ENCODE measurements at regions not wholly inside any gene's neighbourhood (a gene's known extent, or its start where the extent isn't known, plus 50 kb on each side); places are given as distances from the start of the nearest gene placed in this dataset.

GRCh38 chr12:24133384-24133783 lies 183.9 kb upstream of the SOX5 start:
- Histone ChIP-seq H3K36me3 (ENCODE audit: insufficient read depth, low read length) (no peaks in the 10 kb centered on the region), H3K79me2 (ENCODE audit: control insufficient read depth, insufficient read depth, low read length, unreplicated experiment) (no peaks in the 10 kb centered on the region), H3K27ac (ENCODE audit: low read depth, low read length) (no peak overlapping the region), H2AFZ (ENCODE audit: low read length, unreplicated experiment) (no peak overlapping the region), H3K4me1 (ENCODE audit: control insufficient read depth, insufficient read depth, low read length, unreplicated experiment) (no peaks in the 10 kb centered on the region), H3K27me3 (ENCODE audit: insufficient read depth, low read length) (no peaks in the 10 kb centered on the region; the same call in 1 of the 2 replicates), H3K4me3 (ENCODE audit: low read depth, low read length) (no peak overlapping the region)

DNA sequence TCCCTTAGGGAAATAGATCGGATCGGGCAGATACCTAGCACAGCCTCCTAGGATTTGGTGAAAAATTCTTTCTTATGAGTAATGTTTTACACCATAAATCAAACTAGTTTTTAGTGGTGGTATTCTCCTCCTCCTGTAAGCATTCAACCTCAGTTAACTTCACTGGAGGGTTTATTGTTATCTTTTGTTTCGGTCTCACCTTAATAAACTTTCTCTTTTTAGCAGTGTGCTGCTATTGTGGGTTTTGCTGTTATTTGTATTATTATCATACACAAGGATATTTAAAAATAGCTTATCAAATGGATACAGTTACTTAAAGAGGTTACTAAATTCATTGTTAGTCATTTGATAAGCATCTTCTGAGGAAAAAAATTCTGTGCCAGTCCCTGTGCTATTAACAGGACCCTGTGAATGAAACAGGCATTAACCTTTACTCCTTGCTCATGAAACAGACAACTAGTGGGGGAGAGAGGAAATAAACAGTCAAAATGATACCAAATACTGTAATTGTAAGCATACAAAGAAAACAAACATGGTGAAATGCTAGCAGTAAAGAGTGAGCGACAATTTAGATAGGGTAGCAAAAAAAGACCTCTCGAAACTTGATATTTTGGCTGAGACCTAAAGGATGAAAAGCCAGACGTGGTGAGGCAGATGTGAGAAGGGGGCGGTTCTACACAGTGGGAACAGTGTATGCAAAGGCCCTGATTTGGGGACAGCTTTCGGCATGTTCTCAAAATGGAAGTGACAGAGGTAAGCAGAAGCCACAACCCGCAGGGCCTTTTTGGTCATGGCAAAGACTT lies 178.7 kb upstream of the SOX5 start:
- Histone ChIP-seq H2AFZ (ENCODE audit: low read length, unreplicated experiment) (no peak overlapping the region), H3K27me3 (ENCODE audit: insufficient read depth, low read length) (no peaks in the 10 kb centered on the region; the same call in 1 of the 2 replicates), H3K4me1 (ENCODE audit: control insufficient read depth, insufficient read depth, low read length, unreplicated experiment) (no peaks in the 10 kb centered on the region), H3K79me2 (ENCODE audit: control insufficient read depth, insufficient read depth, low read length, unreplicated experiment) (no peaks in the 10 kb centered on the region), H3K27ac (ENCODE audit: low read depth, low read length) (no peak overlapping the region), H3K4me3 (ENCODE audit: low read depth, low read length) (no peak overlapping the region), H3K36me3 (ENCODE audit: insufficient read depth, low read length) (no peaks in the 10 kb centered on the region)

DNA sequence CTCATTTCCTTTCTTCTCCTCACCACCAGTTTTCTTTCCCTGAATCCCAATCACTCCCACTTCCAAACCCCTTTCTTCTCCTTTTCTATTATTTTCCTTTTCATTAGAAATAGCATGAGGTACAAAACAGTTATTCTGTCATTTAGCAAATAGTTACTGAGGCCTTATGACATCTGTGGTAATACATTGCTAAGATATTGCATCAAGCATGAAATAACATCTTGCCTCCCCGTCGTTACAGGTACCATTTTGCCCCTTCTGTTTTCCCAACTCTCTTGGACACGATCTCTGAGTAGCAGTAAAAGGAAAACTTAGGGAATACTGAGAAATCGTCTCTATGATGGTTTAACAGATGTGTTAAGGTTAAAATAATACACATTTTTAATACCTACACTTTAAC lies 175.8 kb upstream of the SOX5 start:
- no peaks in the 10 kb centered on the region for H3K36me3 ChIP-seq (ENCODE audit: insufficient read depth, low read length)
- no peak overlapping the region for H3K4me3 ChIP-seq (ENCODE audit: low read depth, low read length)
- H3K27me3 ChIP-seq (ENCODE audit: insufficient read depth, low read length), result no peaks in the 10 kb centered on the region
- H3K27ac ChIP-seq (ENCODE audit: low read depth, low read length), result no peak overlapping the region
- H3K4me1 ChIP-seq (ENCODE audit: control insufficient read depth, insufficient read depth, low read length, unreplicated experiment), result no peaks in the 10 kb centered on the region
- no peaks in the 10 kb centered on the region for H3K79me2 ChIP-seq (ENCODE audit: control insufficient read depth, insufficient read depth, low read length, unreplicated experiment)
- H2AFZ ChIP-seq (ENCODE audit: low read length, unreplicated experiment), result no peak overlapping the region

- no peaks in the 10 kb centered on the region for H3K36me3 ChIP-seq (ENCODE audit: insufficient read depth, low read length)
- no peak overlapping the region for H3K4me3 ChIP-seq (ENCODE audit: low read depth, low read length)
- no peaks in the 10 kb centered on the region for H3K79me2 ChIP-seq (ENCODE audit: control insufficient read depth, insufficient read depth, low read length, unreplicated experiment)
- H3K27ac ChIP-seq (ENCODE audit: low read depth, low read length), result no peak overlapping the region
- H3K4me1 ChIP-seq (ENCODE audit: control insufficient read depth, insufficient read depth, low read length, unreplicated experiment), result peaks cover 4% of the 10 kb centered on the region
- no peaks in the 10 kb centered on the region for H3K27me3 ChIP-seq (ENCODE audit: insufficient read depth, low read length)
- H2AFZ ChIP-seq (ENCODE audit: low read length, unreplicated experiment), result no peak overlapping the region
Measured at GRCh38 chr12:24121911-24122310, 172.4 kb upstream of the SOX5 start.

DNA sequence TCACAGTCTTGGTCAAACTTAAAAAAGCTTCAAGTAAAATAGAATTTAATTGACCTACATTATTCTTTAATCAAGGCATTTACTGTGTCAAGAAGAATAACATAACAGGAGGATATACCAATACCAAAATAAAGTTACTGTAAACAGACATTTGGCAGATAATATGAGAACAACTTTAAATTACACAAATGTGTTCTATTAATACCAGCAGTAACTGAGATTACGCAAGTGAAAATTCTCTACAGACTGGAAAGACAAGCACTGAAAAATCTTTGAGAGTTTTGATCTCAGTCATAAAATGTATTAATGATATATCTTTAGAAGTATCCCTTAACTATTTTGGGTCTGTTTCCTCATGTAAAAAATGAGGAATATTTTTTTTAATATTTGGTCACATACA lies 169.2 kb upstream of the SOX5 start:
- H3K4me3 ChIP-seq (ENCODE audit: low read depth, low read length), result no peak overlapping the region
- H3K27ac ChIP-seq (ENCODE audit: low read depth, low read length), result no peak overlapping the region
- no peaks in the 10 kb centered on the region for H3K27me3 ChIP-seq (ENCODE audit: insufficient read depth, low read length)
- H3K79me2 ChIP-seq (ENCODE audit: control insufficient read depth, insufficient read depth, low read length, unreplicated experiment), result no peaks in the 10 kb centered on the region
- H3K36me3 ChIP-seq (ENCODE audit: insufficient read depth, low read length), result no peaks in the 10 kb centered on the region
- H3K4me1 ChIP-seq (ENCODE audit: control insufficient read depth, insufficient read depth, low read length, unreplicated experiment), result peaks cover 4% of the 10 kb centered on the region
- H2AFZ ChIP-seq (ENCODE audit: low read length, unreplicated experiment), result no peak overlapping the region

DNA sequence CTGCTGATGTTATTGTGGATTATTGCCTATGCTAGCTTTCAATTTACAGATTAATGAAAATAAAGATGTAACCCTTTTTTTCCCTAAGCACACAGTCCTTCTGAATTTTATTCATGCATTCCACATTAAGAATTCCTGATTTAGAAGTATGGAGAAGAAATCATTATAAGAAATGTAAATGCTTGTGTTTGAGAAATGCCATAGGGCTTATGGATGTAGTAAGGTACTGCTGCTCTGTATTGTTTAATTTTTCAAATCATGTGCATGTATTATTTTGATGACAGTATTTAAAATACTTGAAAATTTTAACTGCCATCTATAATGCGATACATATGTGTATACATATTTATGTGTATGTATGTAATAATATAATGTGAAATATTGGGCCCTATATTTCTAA lies 167.1 kb upstream of the SOX5 start:
- no peaks in the 10 kb centered on the region for H3K27me3 ChIP-seq (ENCODE audit: insufficient read depth, low read length)
- no peaks in the 10 kb centered on the region for H3K79me2 ChIP-seq (ENCODE audit: control insufficient read depth, insufficient read depth, low read length, unreplicated experiment)
- H3K4me1 ChIP-seq (ENCODE audit: control insufficient read depth, insufficient read depth, low read length, unreplicated experiment), result peaks cover 10% of the 10 kb centered on the region
- no peak overlapping the region for H3K27ac ChIP-seq (ENCODE audit: low read depth, low read length)
- H2AFZ ChIP-seq (ENCODE audit: low read length, unreplicated experiment), result no peak overlapping the region
- no peak overlapping the region for H3K4me3 ChIP-seq (ENCODE audit: low read depth, low read length)
- no peaks in the 10 kb centered on the region for H3K36me3 ChIP-seq (ENCODE audit: insufficient read depth, low read length)

DNA sequence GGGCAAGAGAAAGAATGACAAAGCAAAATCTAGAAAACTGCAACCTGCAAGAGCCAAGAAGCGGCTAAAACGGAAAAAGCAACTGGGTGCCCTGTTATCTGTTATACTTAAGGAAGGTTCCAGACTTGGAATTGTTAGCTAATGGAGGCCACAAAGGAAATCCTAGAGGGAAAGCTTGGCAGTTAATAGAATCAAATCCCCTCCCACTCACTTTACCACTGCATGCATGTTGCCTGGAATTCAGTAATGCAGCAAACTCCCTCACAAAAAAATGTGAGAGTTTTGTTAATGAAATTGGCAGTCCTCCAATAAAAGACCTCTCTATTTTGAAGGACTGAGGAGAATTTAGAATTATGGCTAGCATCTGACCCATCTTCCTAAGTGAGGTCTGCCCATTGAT lies 164.2 kb upstream of the SOX5 start:
- H2AFZ ChIP-seq (ENCODE audit: low read length, unreplicated experiment), result no peak overlapping the region
- H3K4me1 ChIP-seq (ENCODE audit: control insufficient read depth, insufficient read depth, low read length, unreplicated experiment), result peaks cover 20% of the 10 kb centered on the region
- H3K36me3 ChIP-seq (ENCODE audit: insufficient read depth, low read length), result no peaks in the 10 kb centered on the region
- H3K27ac ChIP-seq (ENCODE audit: low read depth, low read length), result no peak overlapping the region
- H3K27me3 ChIP-seq (ENCODE audit: insufficient read depth, low read length), result no peaks in the 10 kb centered on the region
- no peak overlapping the region for H3K4me3 ChIP-seq (ENCODE audit: low read depth, low read length)
- H3K79me2 ChIP-seq (ENCODE audit: control insufficient read depth, insufficient read depth, low read length, unreplicated experiment), result no peaks in the 10 kb centered on the region

GRCh38 chr12:24111616-24112015 lies 162.1 kb upstream of the SOX5 start:
- no peaks in the 10 kb centered on the region for H3K36me3 ChIP-seq (ENCODE audit: insufficient read depth, low read length)
- H3K27ac ChIP-seq (ENCODE audit: low read depth, low read length), result peak overlapping the region; percentile 78
- no peak overlapping the region; the same call in 1 of the 2 replicates for H3K4me3 ChIP-seq (ENCODE audit: low read depth, low read length)
- H3K4me1 ChIP-seq (ENCODE audit: control insufficient read depth, insufficient read depth, low read length, unreplicated experiment), result peaks cover 19% of the 10 kb centered on the region
- H3K27me3 ChIP-seq (ENCODE audit: insufficient read depth, low read length), result no peaks in the 10 kb centered on the region
- H3K79me2 ChIP-seq (ENCODE audit: control insufficient read depth, insufficient read depth, low read length, unreplicated experiment), result no peaks in the 10 kb centered on the region
- H2AFZ ChIP-seq (ENCODE audit: low read length, unreplicated experiment), result no peak overlapping the region

DNA sequence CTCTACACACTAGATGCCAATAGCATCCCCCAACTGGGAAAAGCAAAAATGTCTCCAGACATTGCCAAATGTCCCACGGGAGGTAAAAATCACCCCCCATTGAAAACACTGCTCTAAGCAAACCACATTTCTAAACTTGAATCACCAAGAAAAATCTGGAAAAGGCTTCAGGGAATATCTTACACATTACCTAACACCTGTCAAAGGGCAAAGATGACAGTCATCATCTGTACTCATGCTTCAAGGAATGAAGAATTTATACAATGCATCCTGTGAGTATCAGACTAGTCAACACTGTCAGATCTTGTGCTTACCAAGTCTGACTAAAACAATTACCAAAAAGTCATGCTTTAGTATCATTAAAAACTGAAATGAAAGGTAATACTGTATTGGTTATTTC lies 161.6 kb upstream of the SOX5 start:
- H3K27ac ChIP-seq (ENCODE audit: low read depth, low read length), result peak overlapping the region; percentile 78
- H3K79me2 ChIP-seq (ENCODE audit: control insufficient read depth, insufficient read depth, low read length, unreplicated experiment), result no peaks in the 10 kb centered on the region
- no peak overlapping the region for H2AFZ ChIP-seq (ENCODE audit: low read length, unreplicated experiment)

DNA sequence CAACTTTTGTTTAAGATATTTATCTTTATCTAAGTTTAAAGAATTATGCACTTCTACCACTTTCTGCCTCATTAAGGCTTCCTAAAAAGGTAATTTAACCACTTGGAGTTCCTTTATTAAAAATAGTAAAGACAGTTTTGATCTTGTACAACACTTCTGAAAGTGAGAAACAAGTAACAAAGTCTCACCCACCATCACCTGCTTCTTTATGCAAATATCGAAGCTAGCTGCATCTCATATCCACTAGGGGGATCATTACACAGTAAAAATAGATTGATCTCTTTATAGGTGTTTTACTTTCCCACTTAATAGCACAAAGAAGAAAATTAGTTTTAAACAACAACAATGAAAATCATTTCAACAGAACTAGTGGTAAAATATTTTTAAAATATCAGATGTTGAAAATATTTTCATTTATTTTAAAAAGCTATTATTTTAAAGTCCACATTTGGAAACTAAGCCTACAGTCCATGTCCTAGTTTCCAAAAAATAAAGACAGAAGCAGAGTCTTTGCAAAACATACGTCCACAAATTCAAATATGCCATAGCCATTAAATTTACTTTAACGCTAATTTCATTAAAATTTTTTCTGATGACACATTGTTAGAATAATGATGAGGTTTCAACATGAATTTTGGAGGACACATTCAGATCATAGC lies 160.0 kb upstream of the SOX5 start:
- Histone ChIP-seq H3K27ac (ENCODE audit: low read depth, low read length) (no peak overlapping the region), H2AFZ (ENCODE audit: low read length, unreplicated experiment) (no peak overlapping the region)

More for the DNA sequence above, 161.6 kb upstream of the SOX5 start:
- Histone ChIP-seq H3K27me3 (ENCODE audit: insufficient read depth, low read length) (no peaks in the 10 kb centered on the region), H3K36me3 (ENCODE audit: insufficient read depth, low read length) (no peaks in the 10 kb centered on the region), H3K4me3 (ENCODE audit: low read depth, low read length) (peak overlapping the region; percentile 22; the same call in 1 of the 2 replicates), H3K4me1 (ENCODE audit: control insufficient read depth, insufficient read depth, low read length, unreplicated experiment) (peaks cover 19% of the 10 kb centered on the region)

GRCh38 chr12:24102676-24103075 lies 153.2 kb upstream of the SOX5 start:
- H3K79me2 ChIP-seq (ENCODE audit: control insufficient read depth, insufficient read depth, low read length, unreplicated experiment), result no peaks in the 10 kb centered on the region
- no peak overlapping the region for H3K27ac ChIP-seq (ENCODE audit: low read depth, low read length)
- no peaks in the 10 kb centered on the region for H3K27me3 ChIP-seq (ENCODE audit: insufficient read depth, low read length)
- no peak overlapping the region for H2AFZ ChIP-seq (ENCODE audit: low read length, unreplicated experiment)
- no peak overlapping the region for H3K4me3 ChIP-seq (ENCODE audit: low read depth, low read length)
- H3K4me1 ChIP-seq (ENCODE audit: control insufficient read depth, insufficient read depth, low read length, unreplicated experiment), result no peaks in the 10 kb centered on the region
- H3K36me3 ChIP-seq (ENCODE audit: insufficient read depth, low read length), result no peaks in the 10 kb centered on the region

More for the DNA sequence above, 160.0 kb upstream of the SOX5 start:
- peaks cover 19% of the 10 kb centered on the region for H3K4me1 ChIP-seq (ENCODE audit: control insufficient read depth, insufficient read depth, low read length, unreplicated experiment)
- no peaks in the 10 kb centered on the region for H3K36me3 ChIP-seq (ENCODE audit: insufficient read depth, low read length)
- H3K4me3 ChIP-seq (ENCODE audit: low read depth, low read length), result no peak overlapping the region
- H3K27me3 ChIP-seq (ENCODE audit: insufficient read depth, low read length), result no peaks in the 10 kb centered on the region
- no peaks in the 10 kb centered on the region for H3K79me2 ChIP-seq (ENCODE audit: control insufficient read depth, insufficient read depth, low read length, unreplicated experiment)
